ENCODE measurements at regions not wholly inside any gene's neighbourhood (a gene's known extent, or its start where the extent isn't known, plus 50 kb on each side); places are given as distances from the start of the nearest gene placed in this dataset.

DNA sequence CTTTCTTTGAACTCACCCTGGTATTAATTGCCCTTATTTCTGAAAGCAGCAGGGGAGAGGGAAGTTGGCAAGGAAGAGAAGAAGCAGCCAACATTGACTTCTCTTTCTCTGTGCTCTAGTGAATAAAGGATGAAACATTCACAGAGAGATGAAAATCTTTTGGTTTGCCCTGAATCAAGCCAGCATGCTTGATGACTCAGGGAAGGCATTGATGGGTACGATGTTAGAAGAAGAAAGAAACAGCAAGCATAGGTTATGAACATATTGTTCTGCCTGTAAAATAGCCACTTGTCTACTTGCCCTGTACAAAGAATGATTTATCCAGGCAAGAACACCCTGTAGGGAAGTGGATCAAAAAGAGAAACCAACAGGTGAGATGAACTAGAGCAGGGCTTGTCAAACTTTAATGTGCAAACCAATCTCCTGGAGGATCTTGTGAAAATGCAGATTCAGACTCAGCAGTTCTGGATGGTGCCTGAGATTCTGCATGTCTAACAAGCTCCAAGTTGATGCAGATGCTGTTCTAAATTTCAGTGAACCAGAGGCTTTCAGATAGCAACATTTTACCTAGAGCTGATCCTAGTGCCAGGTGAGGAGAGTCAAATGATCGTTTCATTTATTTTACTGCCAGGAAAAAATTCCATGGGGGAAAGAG is 586.6 kb upstream of the TLE4 start:
- TF ChIP-seq, protein P1, sequence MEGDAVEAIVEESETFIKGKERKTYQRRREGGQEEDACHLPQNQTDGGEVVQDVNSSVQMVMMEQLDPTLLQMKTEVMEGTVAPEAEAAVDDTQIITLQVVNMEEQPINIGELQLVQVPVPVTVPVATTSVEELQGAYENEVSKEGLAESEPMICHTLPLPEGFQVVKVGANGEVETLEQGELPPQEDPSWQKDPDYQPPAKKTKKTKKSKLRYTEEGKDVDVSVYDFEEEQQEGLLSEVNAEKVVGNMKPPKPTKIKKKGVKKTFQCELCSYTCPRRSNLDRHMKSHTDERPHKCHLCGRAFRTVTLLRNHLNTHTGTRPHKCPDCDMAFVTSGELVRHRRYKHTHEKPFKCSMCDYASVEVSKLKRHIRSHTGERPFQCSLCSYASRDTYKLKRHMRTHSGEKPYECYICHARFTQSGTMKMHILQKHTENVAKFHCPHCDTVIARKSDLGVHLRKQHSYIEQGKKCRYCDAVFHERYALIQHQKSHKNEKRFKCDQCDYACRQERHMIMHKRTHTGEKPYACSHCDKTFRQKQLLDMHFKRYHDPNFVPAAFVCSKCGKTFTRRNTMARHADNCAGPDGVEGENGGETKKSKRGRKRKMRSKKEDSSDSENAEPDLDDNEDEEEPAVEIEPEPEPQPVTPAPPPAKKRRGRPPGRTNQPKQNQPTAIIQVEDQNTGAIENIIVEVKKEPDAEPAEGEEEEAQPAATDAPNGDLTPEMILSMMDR (IDR thresholded peaks at IDR 0.05; ENCODE audit: insufficient read depth, low read depth, low read length) = no peak
- TF ChIP-seq EZH2 (IDR thresholded peaks at IDR 0.05; ENCODE audit: insufficient read depth, low read length) = no peak

All from astrocyte (in vitro differentiated cells and primary cell).